Activated gamma-delta T cell (primary cell): ENCODE measurements at regions not wholly inside any gene's neighbourhood (a gene's known extent, or its start where the extent isn't known, plus 50 kb on each side); places are given as distances from the start of the nearest gene placed in this dataset.
A peak's percentile ranks its signal among the peaks of the same experiment; 100 is the strongest.
"Not testable (repeated sequence)": the region's sequence is repeated elsewhere in the genome, so short reads cannot be mapped to it uniquely, and the experiment has no call there.

Experiments used
- DNase-seq: peaks from one replicate; lab custom pipeline; 2025; lab: John Stamatoyannopoulos, UW

GRCh38 chr12:127158385-127159061 lies 1108.4 kb upstream of the TMEM132C start:
- DNase-seq, result no peak

GRCh38 chr12:127161466-127161865 lies 1105.5 kb upstream of the TMEM132C start:
- DNase-seq, result no peak

DNA sequence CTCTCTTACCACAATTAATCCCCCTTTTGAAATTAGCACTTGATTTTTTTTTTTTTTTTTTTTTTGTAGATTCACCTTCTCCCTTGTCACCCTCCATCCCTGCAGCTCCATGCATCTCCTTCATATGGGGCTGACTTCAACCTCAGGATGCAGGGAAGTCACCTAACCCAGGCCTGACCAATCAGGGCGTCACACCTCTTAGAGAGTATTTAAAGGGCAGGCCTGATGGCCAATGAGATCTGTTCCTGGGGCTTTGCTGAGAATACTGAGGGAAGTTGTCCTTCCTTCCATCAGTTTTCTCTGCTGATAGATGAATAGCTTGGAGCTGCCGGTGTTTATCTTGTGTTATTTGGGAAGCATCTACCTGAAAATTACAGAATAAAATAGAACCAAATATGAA lies 1104.7 kb upstream of the TMEM132C start:
- no peak for DNase-seq

DNA sequence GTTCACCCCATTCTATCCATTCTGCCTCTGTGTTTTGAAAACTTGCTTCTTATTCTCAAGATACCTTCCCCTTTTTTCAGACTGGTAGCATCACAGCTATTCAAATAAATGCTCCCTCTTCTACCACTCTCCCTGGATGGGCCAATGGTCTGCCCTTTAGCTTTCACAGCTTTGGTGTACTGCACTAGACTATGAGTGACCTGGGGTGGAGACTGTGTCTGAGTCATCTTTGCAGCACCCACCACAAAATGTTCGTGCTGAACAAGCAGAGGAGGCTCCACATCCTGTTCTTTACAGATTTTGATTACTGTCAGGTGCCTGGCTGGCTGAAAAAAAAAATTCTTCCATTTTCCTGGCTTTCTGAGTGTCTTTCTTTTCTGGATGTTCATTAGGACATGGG lies 1104.1 kb upstream of the TMEM132C start:
- DNase-seq, result no peak

DNA sequence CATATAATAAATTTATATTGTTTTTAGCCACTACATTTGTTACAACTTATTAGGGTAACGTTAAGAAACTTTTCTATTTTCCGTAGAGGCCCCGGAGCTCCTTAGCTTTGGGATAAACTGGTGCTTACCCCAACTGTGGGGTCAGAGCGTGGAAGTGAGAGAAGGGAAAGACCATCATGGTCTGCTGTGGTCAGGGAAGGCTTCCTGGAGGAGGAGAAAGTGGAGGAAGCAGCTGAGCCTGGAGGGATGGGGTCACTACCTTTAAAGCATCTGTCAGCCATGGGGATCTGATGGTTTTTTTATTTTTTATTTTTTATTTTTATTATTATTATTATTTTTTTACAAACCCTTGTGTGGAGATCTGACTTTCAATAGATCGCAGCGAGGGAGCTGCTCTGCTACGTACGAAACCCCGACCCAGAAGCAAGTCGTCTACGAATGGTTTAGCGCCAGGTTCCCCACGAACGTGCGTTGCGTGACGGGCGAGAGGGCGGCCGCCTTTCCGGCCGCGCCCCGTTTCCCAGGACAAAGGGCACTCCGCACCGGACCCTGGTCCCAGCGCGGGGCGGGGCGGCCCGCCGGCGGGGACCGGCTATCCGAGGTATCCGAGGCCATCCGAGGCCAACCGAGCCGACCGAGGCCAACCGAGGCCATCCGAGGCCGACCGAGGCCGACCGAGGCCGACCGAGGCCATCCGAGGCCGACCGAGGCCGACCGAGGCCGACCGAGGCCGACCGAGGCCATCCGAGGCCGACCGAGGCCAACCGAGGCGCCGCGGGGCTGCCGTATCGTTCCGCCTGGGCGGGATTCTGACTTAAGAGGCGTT lies 1101.2 kb upstream of the TMEM132C start:
- DNase-seq, result peak; percentile 73

DNA sequence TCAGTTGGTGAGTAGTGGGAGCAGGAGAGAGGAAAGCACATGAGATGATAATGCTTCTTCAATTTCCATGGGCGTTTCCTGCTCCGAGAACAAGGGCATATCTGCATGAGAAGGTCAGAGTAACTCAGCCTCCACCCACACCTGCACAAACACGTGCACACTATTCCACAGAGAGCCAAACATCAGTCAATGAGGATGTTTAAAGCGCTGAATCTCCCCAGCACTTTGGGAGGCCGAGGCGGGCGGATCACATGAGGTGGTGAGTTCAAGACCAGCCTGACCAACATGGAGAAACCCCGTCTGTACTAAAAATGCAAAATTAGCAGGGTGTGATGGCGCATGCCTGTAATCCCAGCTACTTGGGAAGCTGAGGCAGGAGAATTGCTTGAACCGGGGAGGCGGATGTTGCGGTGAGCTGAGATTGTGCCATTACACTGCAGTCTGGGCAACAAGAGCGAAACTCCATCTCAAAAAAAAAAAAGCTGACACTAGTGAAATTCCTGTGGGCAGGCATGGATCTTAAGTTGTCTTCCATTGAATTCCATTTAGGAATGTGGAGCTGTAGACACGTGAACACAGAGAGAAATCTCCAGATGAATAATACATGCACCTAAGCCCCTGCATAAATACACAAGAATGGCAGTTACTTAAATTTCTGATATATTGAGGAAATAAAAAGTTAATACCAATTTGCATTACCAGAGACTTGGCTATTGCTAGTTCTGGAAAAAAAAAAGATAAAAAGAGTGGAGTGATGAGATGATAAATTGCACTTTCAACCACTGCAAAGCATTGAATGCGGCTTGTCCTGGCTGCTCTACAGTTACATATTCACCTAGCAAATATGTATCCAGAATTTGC lies 1097.4 kb upstream of the TMEM132C start:
- no peak for DNase-seq

DNA sequence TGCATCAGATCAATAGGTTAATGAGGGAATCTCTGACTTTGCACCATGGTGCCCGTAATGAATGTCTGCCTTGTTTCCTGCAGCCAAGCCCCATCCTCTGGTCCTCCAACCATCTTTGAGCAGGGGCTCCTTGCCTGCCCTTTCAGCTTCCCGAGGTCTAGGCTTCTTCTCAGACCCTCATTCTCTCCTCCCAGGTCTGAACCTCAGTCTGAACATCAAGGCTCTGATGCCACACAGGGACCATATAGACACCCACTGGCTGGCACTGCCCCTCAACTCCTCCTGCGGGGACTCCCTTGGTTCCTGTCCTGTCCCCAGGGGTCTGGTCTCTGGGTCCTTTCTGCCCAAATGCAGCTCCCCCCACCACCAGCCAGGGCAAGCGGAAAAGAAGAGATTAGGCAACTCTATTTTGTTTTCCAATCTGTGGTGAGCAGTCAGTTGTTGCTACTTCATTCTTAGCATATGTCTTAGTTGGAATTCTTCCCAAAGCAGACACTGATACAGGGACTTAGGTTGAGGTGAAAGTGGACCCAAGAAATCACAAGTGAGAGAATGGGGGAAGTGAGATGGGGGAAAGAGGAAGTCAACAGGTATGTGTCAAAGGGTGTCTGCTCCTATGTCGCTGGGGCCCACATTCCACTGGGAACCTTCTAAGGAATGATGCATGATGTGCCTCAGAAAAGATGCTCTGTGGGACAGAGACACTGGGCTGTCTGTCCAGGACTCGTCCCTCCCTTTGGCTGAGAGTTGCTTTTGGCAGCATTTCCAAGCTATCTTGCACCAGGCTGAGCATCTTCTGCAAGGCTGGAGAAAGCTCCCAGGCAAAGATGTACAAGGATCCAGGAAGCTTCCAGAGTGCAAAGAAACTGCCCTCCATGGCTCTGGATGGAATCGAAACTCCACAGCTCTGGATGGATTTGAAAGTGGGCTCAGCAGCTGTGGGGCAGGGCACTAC lies 1096.5 kb upstream of the TMEM132C start:
- no peak for DNase-seq

- DNase-seq, result no peak
These were observed 1094.1 kb upstream of the TMEM132C start for GRCh38 chr12:127172861-127173260.

DNA sequence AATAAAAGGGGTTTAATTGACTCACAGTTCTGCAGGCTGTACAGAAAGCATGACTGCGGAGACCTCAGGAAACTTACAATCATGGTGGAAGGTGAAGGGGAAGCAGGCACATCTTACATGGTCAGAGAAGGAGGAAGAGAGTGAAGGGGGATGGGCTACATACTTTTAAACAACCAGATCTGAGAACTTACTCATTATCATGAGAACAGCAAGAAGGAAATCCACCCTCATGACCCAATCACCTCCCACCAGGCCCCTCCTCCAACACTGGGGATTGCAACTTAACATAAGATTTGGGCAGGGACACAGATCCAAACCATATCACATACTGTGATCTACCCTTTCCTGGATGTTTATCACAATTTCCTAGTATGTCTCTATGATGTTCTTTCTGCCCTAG lies 1093.0 kb upstream of the TMEM132C start:
- DNase-seq, result not testable (repeated sequence)

GRCh38 chr12:127174881-127175280 lies 1092.1 kb upstream of the TMEM132C start:
- DNase-seq, result no peak

DNA sequence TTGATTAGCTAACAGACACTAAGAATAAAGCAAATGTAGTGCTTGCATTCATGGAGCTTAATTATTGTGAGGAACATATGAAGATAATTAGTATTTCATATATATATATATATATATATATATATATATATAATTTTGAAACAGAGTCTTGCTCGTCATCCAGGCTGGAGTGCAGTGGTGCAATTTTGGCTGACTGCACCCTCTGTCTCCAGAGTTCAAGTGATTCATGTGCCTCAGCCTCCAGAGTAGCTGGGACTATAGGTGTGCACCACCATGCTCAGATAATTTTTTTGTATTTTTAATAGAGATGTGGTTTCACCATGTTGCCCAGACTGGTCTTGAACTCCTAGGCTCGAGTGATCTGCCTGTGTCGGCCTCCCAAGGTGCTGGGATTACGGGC lies 1091.6 kb upstream of the TMEM132C start:
- DNase-seq, result no peak

DNA sequence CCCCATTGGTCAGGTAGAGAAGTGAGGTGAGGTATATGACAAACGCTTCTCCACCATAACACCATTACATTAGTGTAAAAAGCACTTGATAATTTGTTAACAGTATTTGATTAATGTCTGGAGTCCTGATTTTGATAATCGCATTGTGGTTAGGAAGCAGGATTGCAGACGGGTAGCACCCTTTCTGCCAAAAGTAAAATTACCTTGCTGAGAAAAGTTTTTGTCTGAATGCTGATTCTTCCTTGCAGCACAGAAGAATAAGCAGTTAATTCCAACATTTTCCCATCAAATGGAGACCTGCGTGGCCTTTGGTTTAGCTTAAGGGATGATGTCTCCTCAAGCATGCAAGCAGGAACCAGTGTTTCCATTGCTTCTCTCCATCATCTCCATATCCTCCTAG lies 1090.2 kb upstream of the TMEM132C start:
- no peak for DNase-seq

DNA sequence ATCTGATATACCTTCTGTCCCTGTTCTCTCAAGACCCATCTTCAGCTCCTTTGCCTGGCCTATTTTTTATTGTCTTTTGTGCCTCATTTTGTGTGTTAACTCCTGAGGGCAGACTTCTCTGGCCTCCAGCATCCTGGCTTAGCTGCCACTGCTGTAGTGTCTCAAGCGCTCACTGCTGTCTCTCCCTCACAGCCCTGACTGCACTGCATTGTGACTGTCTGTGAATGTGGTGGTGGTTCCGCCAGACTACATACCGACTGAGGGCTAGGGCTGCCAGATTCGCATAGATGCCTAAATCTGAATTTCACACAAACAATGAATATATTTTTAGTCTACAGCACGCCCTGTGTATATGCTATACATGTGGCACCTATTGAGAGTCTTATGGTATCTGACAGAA lies 1088.9 kb upstream of the TMEM132C start:
- no peak for DNase-seq

GRCh38 chr12:127178463-127178862 lies 1088.5 kb upstream of the TMEM132C start:
- DNase-seq, result no peak

GRCh38 chr12:127179176-127179575 lies 1087.8 kb upstream of the TMEM132C start:
- no peak for DNase-seq

DNA sequence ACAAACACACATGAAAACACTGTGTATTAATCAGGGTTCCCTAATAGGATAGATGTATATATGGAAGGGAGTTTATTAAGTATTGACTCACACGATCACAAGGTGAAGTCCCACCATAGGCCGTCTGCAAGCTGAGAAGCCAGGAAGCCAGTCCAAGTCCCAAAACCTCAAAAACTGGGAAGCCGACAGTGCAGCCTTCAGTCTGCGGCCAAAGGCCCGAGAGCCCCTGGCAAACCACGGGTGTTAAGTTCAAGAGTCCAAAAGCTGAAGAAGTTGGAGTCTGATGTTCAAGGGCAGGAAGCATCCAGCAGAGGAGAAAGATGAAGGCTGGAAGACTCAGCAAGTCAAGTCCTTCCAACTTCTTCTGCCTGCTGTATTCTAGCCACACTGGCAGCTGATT lies 1085.0 kb upstream of the TMEM132C start:
- DNase-seq, result no peak

- DNase-seq, result no peak
These were observed 1077.0 kb upstream of the TMEM132C start for GRCh38 chr12:127189992-127190391.

DNA sequence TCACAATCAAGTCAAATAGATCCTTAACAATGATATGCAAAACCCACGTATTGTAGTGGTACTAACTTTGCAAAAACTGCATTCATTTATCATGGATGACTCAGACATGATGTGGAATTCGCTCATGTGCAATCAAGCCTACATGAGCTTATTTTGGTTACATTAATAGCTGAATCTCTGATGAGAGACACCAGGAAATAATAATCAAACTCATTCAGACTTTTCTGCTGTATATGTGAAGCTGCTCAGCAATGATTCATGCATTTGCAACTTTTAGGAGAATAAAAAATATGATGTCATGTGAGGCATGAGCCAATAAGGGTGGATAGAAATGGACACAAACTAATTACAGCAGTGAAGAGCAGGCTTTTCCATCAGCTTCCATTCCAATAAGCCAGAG lies 1075.8 kb upstream of the TMEM132C start:
- DNase-seq, result no peak

DNA sequence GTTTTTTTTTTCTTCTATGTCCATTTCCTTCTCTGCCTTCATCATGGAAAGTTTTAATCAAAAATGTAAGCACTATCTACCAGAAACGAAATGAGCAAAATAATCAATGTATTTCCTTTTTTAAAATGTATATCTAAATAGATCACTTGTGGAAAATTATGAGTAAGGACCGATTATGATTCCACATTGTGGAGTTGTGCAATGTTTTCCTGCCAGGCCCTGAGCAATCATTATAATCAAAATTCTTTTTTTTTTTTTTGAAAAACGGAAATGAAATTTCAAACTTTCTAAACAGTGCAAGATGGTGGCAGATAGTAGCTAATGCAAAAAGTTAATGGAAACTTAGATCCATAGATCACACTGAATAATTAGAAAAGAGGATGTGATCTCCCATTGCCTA lies 1074.6 kb upstream of the TMEM132C start:
- no peak for DNase-seq

GRCh38 chr12:127193341-127193740 lies 1073.6 kb upstream of the TMEM132C start:
- DNase-seq, result no peak

DNA sequence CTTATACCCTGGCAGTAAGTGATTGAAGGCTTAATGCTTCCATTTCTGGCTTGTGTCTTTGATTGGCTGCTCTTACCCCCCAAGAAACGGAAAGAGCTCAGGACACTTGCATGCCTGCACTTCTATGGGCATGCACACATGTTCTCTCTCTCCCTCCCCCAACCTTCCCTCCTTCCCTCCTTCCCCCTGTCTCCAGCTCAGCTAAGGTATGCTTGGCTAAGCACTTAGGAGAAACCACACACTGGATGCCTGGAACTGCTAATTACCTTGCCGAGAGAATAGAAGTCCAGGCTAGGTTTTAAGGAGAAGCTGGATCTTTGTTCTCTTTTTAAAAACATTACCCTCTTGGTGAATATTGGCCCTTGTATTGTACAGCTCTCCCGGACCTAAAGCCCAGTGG lies 1072.8 kb upstream of the TMEM132C start:
- DNase-seq, result no peak
